Right atrium auricular region (tissue), 2 donors: ENCODE measurements at regions not wholly inside any gene's neighbourhood (a gene's known extent, or its start where the extent isn't known, plus 50 kb on each side); places are given as distances from the start of the nearest gene placed in this dataset.

ENCODE experiments used
- DNase-seq: peaks from one replicate; pipeline ENCODE4 v3.0.0-alpha.2; 2019; ENCODE audit warnings: low spot score
- H3K27ac ChIP-seq, 2 donors: fragments of 200-600 bp; sonication (generic); 1 replicate in 1 of 2; 2 replicates in 1 of 2; pipeline ENCODE4 v1.5.1; 2016 to 2019
- H3K27me3 ChIP-seq, 2 donors: fragments of 200-600 bp; sonication (generic); one replicate each; pipeline versions ENCODE4 v1.5.1 to v1.6.0; 2017 to 2019
- H3K36me3 ChIP-seq: fragments of 200-600 bp; sonication (generic); one replicate; pipeline ENCODE4 v1.5.1; 2016
- H3K4me1 ChIP-seq, 2 donors: fragments of 200-600 bp; sonication (generic); one replicate each; pipeline versions ENCODE4 v1.5.1 to v1.6.0; 2017 to 2019
- H3K4me3 ChIP-seq, 2 donors: fragments of 200-600 bp; sonication (generic); 1 replicate in 1 of 2; 2 replicates in 1 of 2; pipeline ENCODE4 v1.5.1; 2017 to 2019; ENCODE audit warnings: mild to moderate bottlenecking in 1 of 2, moderate library complexity in 1 of 2
- H3K9me3 ChIP-seq, 2 donors: fragments of 200-600 bp; sonication (generic); one replicate each; pipeline ENCODE4 v1.5.1; 2019
- CTCF ChIP-seq, 2 donors: fragments of 200-600 bp; sonication (generic); IDR thresholded peaks; one replicate each; pipeline ENCODE4 v1.5.1; 2019; ENCODE audit warnings: antibody characterized with exemption in 2 of 2

DNA sequence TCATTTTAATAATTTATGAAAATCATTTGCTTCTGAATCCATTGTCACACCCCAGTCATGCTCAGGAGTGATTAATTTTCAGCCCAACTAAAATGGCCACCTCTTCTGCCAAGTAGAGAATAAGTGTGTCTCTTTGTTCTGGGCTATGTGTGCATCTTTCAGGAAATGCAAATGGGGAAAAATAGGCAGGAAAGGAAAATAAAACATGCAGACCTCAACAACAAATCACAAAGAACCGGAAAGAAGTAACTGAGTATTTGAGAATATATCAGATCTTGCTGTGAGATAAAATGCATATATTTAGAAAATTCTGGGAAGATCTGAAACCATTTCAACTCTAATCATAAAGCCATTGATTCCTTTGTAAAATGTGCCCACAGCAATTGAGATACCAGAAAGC is 763.9 kb downstream of the GALC start:
- Histone ChIP-seq H3K36me3 (no peaks in the 10 kb centered on the region), H3K27me3 (no peaks in the 10 kb centered on the region), H3K4me1 (no peaks in the 10 kb centered on the region), H3K4me3 (no peak overlapping the region), H3K27ac (no peak overlapping the region), H3K9me3 (no peaks in the 10 kb centered on the region)
- no peak for TF ChIP-seq CTCF (IDR thresholded peaks at IDR 0.05)
- DNase-seq: no peak

GRCh38 chr14:87217023-87217422 is 776.0 kb downstream of the GALC start:
- H3K4me3 ChIP-seq: no peak overlapping the region
- TF ChIP-seq CTCF (IDR thresholded peaks at IDR 0.05): no peak

GRCh38 chr14:87214558-87214957 is 778.4 kb downstream of the GALC start:
- DNase-seq: no peak
- H3K4me1 ChIP-seq: no peaks in the 10 kb centered on the region
- no peak overlapping the region for H3K27ac ChIP-seq
- H3K27me3 ChIP-seq: no peaks in the 10 kb centered on the region
- no peak overlapping the region for H3K4me3 ChIP-seq
- no peaks in the 10 kb centered on the region for H3K9me3 ChIP-seq
- no peaks in the 10 kb centered on the region for H3K36me3 ChIP-seq
- no peak for TF ChIP-seq CTCF (IDR thresholded peaks at IDR 0.05)

More at GRCh38 chr14:87217023-87217422, 776.0 kb downstream of the GALC start:
- no peaks in the 10 kb centered on the region for H3K36me3 ChIP-seq
- no peak for DNase-seq
- H3K9me3 ChIP-seq: no peaks in the 10 kb centered on the region
- H3K27me3 ChIP-seq: no peaks in the 10 kb centered on the region
- no peaks in the 10 kb centered on the region for H3K4me1 ChIP-seq
- no peak overlapping the region for H3K27ac ChIP-seq

DNA sequence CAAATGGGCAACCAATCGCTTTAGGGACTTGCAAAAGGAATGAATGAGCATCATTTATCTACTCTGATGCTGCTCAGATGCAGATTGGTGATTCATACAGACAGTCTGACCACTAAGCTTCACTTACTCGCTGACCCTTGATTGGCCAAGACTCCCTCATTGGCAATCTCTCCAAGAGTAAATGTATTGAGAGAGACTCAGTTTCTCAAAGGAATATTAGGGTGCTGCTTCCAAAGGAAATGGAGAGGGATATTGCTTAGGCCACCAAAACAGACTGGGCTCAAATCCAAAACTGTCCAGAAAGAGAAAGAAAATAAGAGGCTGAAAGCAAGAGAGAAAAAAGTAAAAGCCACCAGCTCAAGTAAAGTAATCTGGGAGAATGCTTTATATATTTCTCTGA is 785.2 kb downstream of the GALC start:
- TF ChIP-seq CTCF (IDR thresholded peaks at IDR 0.05): no peak
- no peaks in the 10 kb centered on the region for H3K36me3 ChIP-seq
- no peaks in the 10 kb centered on the region for H3K27me3 ChIP-seq
- H3K4me1 ChIP-seq: no peaks in the 10 kb centered on the region
- H3K9me3 ChIP-seq: no peaks in the 10 kb centered on the region
- no peak overlapping the region for H3K4me3 ChIP-seq
- no peak overlapping the region for H3K27ac ChIP-seq
- no peak for DNase-seq

DNA sequence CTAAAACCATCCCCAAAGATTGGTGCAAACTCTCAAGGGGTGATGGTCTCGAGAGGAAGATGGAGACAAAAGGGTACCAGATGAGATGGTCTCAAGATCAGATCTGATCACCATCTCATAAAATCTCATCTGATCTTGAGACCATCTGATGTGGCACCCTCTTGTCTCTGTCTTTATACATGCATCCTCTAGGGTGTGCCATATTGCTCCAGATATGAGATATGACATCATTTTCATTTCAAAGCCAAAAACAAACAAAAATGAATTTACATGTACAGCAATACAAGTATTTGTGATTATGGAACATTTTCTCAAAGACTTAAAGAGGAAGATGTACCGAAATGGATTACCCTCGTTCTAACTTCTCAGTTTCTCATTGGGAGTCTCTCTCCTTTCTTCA is 787.2 kb downstream of the GALC start:
- TF ChIP-seq CTCF (IDR thresholded peaks at IDR 0.05): no peak
- Histone ChIP-seq H3K36me3 (no peaks in the 10 kb centered on the region), H3K4me1 (no peaks in the 10 kb centered on the region), H3K27ac (no peak overlapping the region), H3K4me3 (no peak overlapping the region), H3K27me3 (no peaks in the 10 kb centered on the region), H3K9me3 (no peaks in the 10 kb centered on the region)
- no peak for DNase-seq

DNA sequence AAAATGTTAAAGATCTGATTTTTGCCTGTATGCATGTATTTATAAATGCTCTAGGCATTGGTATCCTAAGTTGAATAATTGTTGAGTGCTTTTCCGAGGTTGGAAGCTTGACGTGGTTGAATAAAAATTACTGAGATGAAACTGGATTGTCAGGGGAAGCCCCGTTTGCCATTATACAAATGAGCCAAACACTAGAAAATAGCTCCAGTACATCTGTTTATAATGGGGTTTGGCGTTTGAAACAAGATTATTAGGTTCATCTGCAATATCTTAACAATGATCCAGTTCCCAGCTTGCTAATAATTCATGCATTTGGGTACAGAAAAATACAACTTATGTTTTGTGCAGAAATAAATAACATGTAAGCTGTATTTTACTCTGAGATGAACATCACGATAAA is 789.6 kb downstream of the GALC start:
- no peak for TF ChIP-seq CTCF (IDR thresholded peaks at IDR 0.05)
- no peaks in the 10 kb centered on the region for H3K36me3 ChIP-seq
- no peaks in the 10 kb centered on the region for H3K4me1 ChIP-seq
- H3K9me3 ChIP-seq: no peaks in the 10 kb centered on the region
- H3K27me3 ChIP-seq: no peaks in the 10 kb centered on the region
- no peak overlapping the region for H3K27ac ChIP-seq
- DNase-seq: no peak
- H3K4me3 ChIP-seq: no peak overlapping the region
